GM21786 (cell line): ENCODE measurements at regions not wholly inside any gene's neighbourhood (a gene's known extent, or its start where the extent isn't known, plus 50 kb on each side); places are given as distances from the start of the nearest gene placed in this dataset.
"Not testable (repeated sequence)": the region's sequence is repeated elsewhere in the genome, so short reads cannot be mapped to it uniquely, and the experiment has no call there.

Source experiments
- ATAC-seq: cut with Tn5 transposase; IDR thresholded peaks from one replicate; pipeline ENCODE4 v1.9.1; 2021; ENCODE audit not compliant: unreplicated experiment

GRCh38 chr4:66855956-66856355, 689.3 kb downstream of the CENPC start:
- no peak for ATAC-seq

- ATAC-seq: no peak
These were observed 691.5 kb downstream of the CENPC start for GRCh38 chr4:66853845-66854244.

GRCh38 chr4:66852843-66853242, 692.5 kb downstream of the CENPC start:
- no peak for ATAC-seq

- ATAC-seq: no peak
These were observed 695.7 kb downstream of the CENPC start for GRCh38 chr4:66849596-66849995.

- ATAC-seq: no peak
These were observed 702.6 kb downstream of the CENPC start for GRCh38 chr4:66842724-66843088.

- ATAC-seq: no peak
These were observed 703.1 kb downstream of the CENPC start for GRCh38 chr4:66842026-66842723.

GRCh38 chr4:66840178-66840577, 705.1 kb downstream of the CENPC start:
- no peak for ATAC-seq

- no peak for ATAC-seq
These were observed 707.9 kb downstream of the CENPC start for GRCh38 chr4:66837279-66837922.

GRCh38 chr4:66829310-66829709, 716.0 kb downstream of the CENPC start:
- no peak for ATAC-seq

GRCh38 chr4:66820681-66821080, 724.6 kb downstream of the CENPC start:
- ATAC-seq: no peak

- no peak for ATAC-seq
These were observed 731.0 kb downstream of the CENPC start for GRCh38 chr4:66814277-66814676.

- no peak for ATAC-seq
These were observed 739.7 kb downstream of the CENPC start for GRCh38 chr4:66805582-66805981.

- ATAC-seq: no peak
These were observed 740.3 kb downstream of the CENPC start for GRCh38 chr4:66804979-66805378.

- no peak for ATAC-seq
These were observed 747.7 kb downstream of the CENPC start for GRCh38 chr4:66797608-66798007.

- no peak for ATAC-seq
These were observed 749.6 kb downstream of the CENPC start for GRCh38 chr4:66795724-66796123.

GRCh38 chr4:66794390-66795034, 750.8 kb downstream of the CENPC start:
- ATAC-seq: no peak

- ATAC-seq: no peak
These were observed 753.6 kb downstream of the CENPC start for GRCh38 chr4:66791686-66792085.

- no peak for ATAC-seq
These were observed 759.8 kb downstream of the CENPC start for GRCh38 chr4:66785479-66785878.

- ATAC-seq: not testable (repeated sequence)
These were observed 762.6 kb downstream of the CENPC start for GRCh38 chr4:66782751-66783150.

- no peak for ATAC-seq
These were observed 768.2 kb downstream of the CENPC start for GRCh38 chr4:66777097-66777496.

- no peak for ATAC-seq
These were observed 775.9 kb downstream of the CENPC start for GRCh38 chr4:66769441-66769840.

GRCh38 chr4:66767442-66767841, 777.9 kb downstream of the CENPC start:
- ATAC-seq: no peak
